ENCODE measurements at regions not wholly inside any gene's neighbourhood (a gene's known extent, or its start where the extent isn't known, plus 50 kb on each side); places are given as distances from the start of the nearest gene placed in this dataset.

DNA sequence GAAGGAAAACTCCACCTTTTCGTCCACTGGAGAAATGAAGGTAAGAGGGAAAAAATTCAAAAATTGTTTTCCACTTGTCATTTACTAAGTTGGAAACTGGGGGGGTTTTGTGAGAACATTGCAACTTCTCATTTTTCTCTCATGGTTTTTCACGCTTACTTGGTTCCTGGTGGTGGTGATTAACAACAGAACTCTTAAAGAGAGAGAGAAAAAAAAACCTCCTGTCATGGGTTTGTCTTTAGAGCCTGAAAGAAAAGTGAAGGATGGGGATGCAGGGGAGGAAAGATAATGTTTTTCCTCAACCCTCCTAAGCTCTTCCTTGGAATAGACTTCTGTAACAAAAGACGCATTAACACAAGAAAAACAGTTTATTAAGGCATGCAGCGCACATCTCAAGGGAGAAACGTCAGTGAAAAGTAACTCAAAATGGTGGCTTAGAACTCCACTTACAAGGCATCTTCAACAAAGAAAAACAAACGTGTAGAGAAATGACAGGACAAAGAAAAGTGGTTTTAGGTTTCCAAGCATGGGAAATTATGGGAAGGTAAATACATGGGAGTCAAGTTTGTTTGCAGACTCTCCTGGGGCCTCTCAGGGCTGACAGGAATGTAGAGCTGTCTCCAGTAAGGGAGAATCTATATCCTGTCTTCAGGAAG is 81.9 kb upstream of the ATF7IP start:
- H4K20me1 ChIP-seq (replicated peaks; ENCODE audit: insufficient read depth) = no peaks in the 10 kb centered on the region
- Mint-ChIP-seq H3K4me1 (peaks cover 20% of the 10 kb centered on the region), H3K4me3 (peak overlapping the region; percentile 12), H3K9me3 (peaks cover 34% of the 10 kb centered on the region; the same call in 2 of the 3 replicates), H3K27me3 (ENCODE audit: insufficient read depth, low read depth, poor library complexity) (peaks cover 81% of the 10 kb centered on the region), H3K36me3 (ENCODE audit: low read depth) (peaks cover 9% of the 10 kb centered on the region; the same call in 1 of the 3 replicates), H3K27ac (no peak overlapping the region)
- H3K79me2 ChIP-seq (replicated peaks; ENCODE audit: insufficient read depth) = no peaks in the 10 kb centered on the region
- no peaks in the 10 kb centered on the region for H3F3A ChIP-seq (replicated peaks; ENCODE audit: low read depth)
- H3K4me3 ChIP-seq = peak overlapping the region; percentile 20; the same call in 1 of the 2 replicates
- peaks cover 23% of the 10 kb centered on the region for H3K4me1 ChIP-seq (ENCODE audit: insufficient read depth)
- H3K27me3 ChIP-seq (ENCODE audit: insufficient read depth) = peaks cover 74% of the 10 kb centered on the region
- H3K4me2 ChIP-seq = peak overlapping the region; percentile 51
- H2AFZ ChIP-seq = no peak overlapping the region
- TF ChIP-seq ZNF114 (CRISPR knock-in tag; IDR thresholded peaks at IDR 0.05) = no peak
- TF ChIP-seq STAT1 (IDR thresholded peaks at IDR 0.05; ENCODE audit: unreplicated experiment) = no peak
- peak; percentile 93 for TF ChIP-seq NANOG (IDR thresholded peaks at IDR 0.05; ENCODE audit: borderline replicate concordance)
- no peak for TF ChIP-seq ETS1 (IDR thresholded peaks at IDR 0.05)
- TF ChIP-seq ZNF331 (CRISPR knock-in tag; IDR thresholded peaks at IDR 0.05; ENCODE audit: low read depth) = no peak
- TF ChIP-seq, protein P1, sequence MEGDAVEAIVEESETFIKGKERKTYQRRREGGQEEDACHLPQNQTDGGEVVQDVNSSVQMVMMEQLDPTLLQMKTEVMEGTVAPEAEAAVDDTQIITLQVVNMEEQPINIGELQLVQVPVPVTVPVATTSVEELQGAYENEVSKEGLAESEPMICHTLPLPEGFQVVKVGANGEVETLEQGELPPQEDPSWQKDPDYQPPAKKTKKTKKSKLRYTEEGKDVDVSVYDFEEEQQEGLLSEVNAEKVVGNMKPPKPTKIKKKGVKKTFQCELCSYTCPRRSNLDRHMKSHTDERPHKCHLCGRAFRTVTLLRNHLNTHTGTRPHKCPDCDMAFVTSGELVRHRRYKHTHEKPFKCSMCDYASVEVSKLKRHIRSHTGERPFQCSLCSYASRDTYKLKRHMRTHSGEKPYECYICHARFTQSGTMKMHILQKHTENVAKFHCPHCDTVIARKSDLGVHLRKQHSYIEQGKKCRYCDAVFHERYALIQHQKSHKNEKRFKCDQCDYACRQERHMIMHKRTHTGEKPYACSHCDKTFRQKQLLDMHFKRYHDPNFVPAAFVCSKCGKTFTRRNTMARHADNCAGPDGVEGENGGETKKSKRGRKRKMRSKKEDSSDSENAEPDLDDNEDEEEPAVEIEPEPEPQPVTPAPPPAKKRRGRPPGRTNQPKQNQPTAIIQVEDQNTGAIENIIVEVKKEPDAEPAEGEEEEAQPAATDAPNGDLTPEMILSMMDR (conservative IDR thresholded peaks at IDR 0.05; ENCODE audit: low read depth in 2 of 2) = no peak
- TF ChIP-seq JUNB (IDR thresholded peaks at IDR 0.05; ENCODE audit: unreplicated experiment) = no peak
- TF ChIP-seq EZH2 (IDR thresholded peaks at IDR 0.05; ENCODE audit: low read depth, unreplicated experiment) = no peak
- peak; percentile 58; the same call in 1 of the 2 replicates for TF ChIP-seq CREB1 (CRISPR knock-in tag; IDR thresholded peaks at IDR 0.05; ENCODE audit: low read depth)
- ATAC-seq (peak; percentile 95), DNase-seq (ENCODE audit: low spot score) (peak; percentile 86)
- H3K36me3 ChIP-seq (ENCODE audit: insufficient read depth) = no peaks in the 10 kb centered on the region
- H3K27ac ChIP-seq (ENCODE audit: low read depth) = peak overlapping the region; percentile 71
- H3K9me2 ChIP-seq (ENCODE audit: insufficient read depth) = no peaks in the 10 kb centered on the region

DNA sequence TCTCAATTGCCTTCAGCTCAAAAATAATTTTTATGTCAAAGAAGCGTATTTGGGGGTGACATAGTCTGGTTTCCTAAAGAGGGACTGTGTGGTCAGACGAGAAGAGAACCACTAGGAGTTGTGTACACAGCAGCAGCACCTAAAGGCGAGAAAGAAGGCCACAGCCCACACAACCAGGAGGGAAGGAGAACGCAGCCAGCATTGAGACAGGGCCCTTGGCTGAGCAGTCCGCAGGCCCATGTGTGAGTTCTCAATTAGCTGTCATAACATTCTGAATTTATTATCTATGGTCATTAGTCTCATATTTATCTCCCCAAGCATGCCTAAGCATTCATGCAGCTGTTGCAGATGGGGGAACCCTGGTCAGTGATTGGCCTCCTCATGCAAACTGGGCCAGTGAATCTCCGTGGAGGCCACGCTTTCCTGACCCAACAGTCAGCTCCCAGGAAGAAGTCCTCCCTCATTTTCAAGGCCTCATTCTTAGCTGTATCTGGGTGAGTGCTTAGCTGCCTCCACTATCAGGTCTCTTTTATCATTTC is 81.2 kb upstream of the ATF7IP start:
- Mint-ChIP-seq H3K27ac (no peak overlapping the region), H3K27me3 (ENCODE audit: insufficient read depth, low read depth, poor library complexity) (peaks cover 81% of the 10 kb centered on the region), H3K4me1 (peaks cover 20% of the 10 kb centered on the region), H3K9me3 (peaks cover 39% of the 10 kb centered on the region), H3K4me3 (0 out of 3 replicates have a peak overlapping the region, but pooled peaks have one; percentile 15), H3K36me3 (ENCODE audit: low read depth) (peaks cover 16% of the 10 kb centered on the region; the same call in 2 of the 3 replicates)
- peaks cover 23% of the 10 kb centered on the region for H3K4me1 ChIP-seq (ENCODE audit: insufficient read depth)
- DNase-seq (ENCODE audit: low spot score) (peak; percentile 46), ATAC-seq (peak; percentile 86)
- peak overlapping the region; percentile 51 for H3K4me2 ChIP-seq
- H3K4me3 ChIP-seq = peak overlapping the region; percentile 20; the same call in 1 of the 2 replicates
- peaks cover 74% of the 10 kb centered on the region for H3K27me3 ChIP-seq (ENCODE audit: insufficient read depth)
- no peaks in the 10 kb centered on the region for H3K79me2 ChIP-seq (replicated peaks; ENCODE audit: insufficient read depth)
- H3K27ac ChIP-seq (ENCODE audit: low read depth) = no peak overlapping the region
- no peaks in the 10 kb centered on the region for H3F3A ChIP-seq (replicated peaks; ENCODE audit: low read depth)
- H2AFZ ChIP-seq = no peak overlapping the region
- 0 out of 2 replicates have a peak, but pooled peaks cover under 1% of the 10 kb centered on the region for H3K36me3 ChIP-seq (ENCODE audit: insufficient read depth)
- H4K20me1 ChIP-seq (replicated peaks; ENCODE audit: insufficient read depth) = no peaks in the 10 kb centered on the region
- no peaks in the 10 kb centered on the region; the same call in 1 of the 2 replicates for H3K9me2 ChIP-seq (ENCODE audit: insufficient read depth)
- TF ChIP-seq JUNB (IDR thresholded peaks at IDR 0.05; ENCODE audit: unreplicated experiment) (no peak), ZNF331 (CRISPR knock-in tag; IDR thresholded peaks at IDR 0.05; ENCODE audit: low read depth) (no peak), STAT1 (IDR thresholded peaks at IDR 0.05; ENCODE audit: unreplicated experiment) (no peak), NANOG (IDR thresholded peaks at IDR 0.05; ENCODE audit: borderline replicate concordance) (no peak), REST (IDR thresholded peaks at IDR 0.05; ENCODE audit: unreplicated experiment) (no peak), EZH2 (IDR thresholded peaks at IDR 0.05; ENCODE audit: low read depth, unreplicated experiment) (no peak), ETS1 (IDR thresholded peaks at IDR 0.05) (no peak), ZNF114 (CRISPR knock-in tag; IDR thresholded peaks at IDR 0.05) (no peak)

All from GM23338 (cell line).